GM21447 (cell line): ENCODE measurements at regions not wholly inside any gene's neighbourhood (a gene's known extent, or its start where the extent isn't known, plus 50 kb on each side); places are given as distances from the start of the nearest gene placed in this dataset.
A peak's percentile ranks its signal among the peaks of the same experiment; 100 is the strongest.
"Not testable (repeated sequence)": the region's sequence is repeated elsewhere in the genome, so short reads cannot be mapped to it uniquely, and the experiment has no call there.

Experiments used
- ATAC-seq: cut with Tn5 transposase; IDR thresholded peaks from one replicate; pipeline ENCODE4 v1.9.1; 2021; ENCODE audit not compliant: unreplicated experiment

- ATAC-seq: not testable (repeated sequence)
Measured at GRCh38 chr6:132109752-132110151, 158.6 kb upstream of the CCN2 start.

DNA sequence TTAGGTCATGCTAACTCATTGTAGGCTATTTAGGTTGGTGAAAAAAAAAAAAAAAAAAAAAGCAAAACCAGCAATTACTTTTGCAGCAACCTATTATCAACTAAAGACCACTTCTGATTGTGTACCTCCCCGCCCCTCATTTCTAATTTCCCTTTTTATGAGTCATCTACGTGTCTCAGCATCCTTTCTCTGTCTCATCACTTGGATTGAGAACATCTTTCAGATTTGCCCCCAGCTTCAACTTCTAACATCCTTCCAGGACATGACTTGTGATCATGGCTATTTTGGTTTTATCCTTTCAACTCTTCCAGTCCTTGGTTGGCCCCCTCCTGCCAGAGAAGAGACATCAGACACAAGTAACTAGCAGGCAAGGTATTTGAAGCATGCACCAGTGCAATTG is 156.7 kb upstream of the CCN2 start:
- no peak for ATAC-seq

DNA sequence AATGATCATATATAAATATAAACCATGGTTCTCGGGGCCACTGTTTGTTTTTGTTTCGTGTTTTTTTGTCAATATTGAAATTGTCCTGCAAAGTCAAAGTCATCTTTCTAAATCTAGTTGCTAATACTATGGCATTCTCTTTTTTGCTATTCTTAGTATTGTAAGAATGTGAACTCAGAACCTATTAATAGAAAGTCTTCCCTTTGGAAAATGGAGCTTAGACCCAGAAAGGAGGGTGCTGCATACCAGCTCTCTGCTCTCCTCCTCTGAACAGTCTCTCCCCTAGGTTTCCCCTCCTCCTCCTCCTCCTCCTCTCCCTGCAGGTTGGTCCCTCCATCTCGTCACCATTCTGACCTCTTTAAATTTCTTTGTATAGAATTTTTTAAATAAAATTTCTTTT is 150.4 kb upstream of the CCN2 start:
- no peak for ATAC-seq

- no peak for ATAC-seq
Measured at GRCh38 chr6:132100388-132100990, 149.3 kb upstream of the CCN2 start.

DNA sequence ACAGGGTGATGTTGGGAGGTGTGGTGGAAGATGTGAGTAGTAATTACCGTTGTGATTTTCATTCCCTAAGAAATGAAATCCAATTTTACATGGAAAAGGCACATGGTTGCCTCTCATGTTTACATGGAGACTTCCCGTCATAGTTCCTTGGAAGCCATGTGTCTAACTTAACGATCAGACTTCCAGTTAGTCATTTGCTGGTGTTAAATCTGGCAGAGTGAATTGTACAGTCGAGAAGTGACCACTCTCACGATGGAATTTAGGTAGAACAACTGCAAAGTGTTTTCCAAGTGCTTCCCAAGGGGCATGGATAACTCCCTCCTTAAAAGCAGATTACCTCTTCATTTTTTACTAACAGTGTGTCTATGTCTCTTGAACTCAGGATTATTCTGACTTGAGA is 145.8 kb upstream of the CCN2 start:
- no peak for ATAC-seq

GRCh38 chr6:132096245-132096644 is 145.1 kb upstream of the CCN2 start:
- no peak for ATAC-seq

- ATAC-seq: no peak
Measured at GRCh38 chr6:132089173-132089572, 138.0 kb upstream of the CCN2 start.

DNA sequence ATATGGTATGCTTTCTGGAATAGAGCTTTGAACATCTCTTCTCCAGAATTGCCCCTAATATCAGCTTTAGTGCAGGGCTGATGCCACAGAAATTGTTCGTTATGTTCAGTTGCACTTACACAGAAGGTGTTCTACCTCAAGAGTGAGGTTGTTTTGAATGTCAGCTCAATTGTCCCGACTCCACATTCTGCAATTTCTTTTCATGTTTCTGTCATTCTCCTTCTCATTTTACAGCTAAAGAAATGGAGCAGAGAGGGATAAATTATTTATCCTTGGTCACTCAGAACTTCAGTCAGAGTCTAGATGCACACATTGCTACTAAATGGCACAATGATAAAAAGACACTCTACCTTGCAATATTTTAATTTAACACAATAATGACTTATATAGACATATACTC is 137.0 kb upstream of the CCN2 start:
- no peak for ATAC-seq

DNA sequence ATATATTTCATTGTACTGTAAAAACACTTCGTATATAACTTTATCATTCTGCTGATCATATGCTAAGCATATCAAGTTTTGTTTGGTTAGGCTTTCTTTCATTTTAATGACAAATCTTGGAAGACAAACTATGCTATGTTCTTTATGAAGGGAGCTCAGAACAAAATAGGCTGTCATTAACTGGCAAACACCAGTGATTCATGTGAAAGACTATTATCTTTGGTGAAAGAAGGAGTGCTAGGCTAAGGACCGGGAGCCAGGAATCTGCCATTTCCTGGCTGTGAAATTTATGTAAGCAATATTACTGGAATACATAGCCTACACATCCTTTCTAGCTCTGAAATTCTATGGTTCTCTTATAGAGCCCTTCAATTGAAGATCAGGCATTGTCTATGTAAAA is 136.2 kb upstream of the CCN2 start:
- no peak for ATAC-seq

- no peak for ATAC-seq
Measured at GRCh38 chr6:132085731-132086130, 134.6 kb upstream of the CCN2 start.

- ATAC-seq: peak; percentile 95
Measured at GRCh38 chr6:132084811-132085509, 133.8 kb upstream of the CCN2 start.

GRCh38 chr6:132082421-132082820 is 131.2 kb upstream of the CCN2 start:
- no peak for ATAC-seq

DNA sequence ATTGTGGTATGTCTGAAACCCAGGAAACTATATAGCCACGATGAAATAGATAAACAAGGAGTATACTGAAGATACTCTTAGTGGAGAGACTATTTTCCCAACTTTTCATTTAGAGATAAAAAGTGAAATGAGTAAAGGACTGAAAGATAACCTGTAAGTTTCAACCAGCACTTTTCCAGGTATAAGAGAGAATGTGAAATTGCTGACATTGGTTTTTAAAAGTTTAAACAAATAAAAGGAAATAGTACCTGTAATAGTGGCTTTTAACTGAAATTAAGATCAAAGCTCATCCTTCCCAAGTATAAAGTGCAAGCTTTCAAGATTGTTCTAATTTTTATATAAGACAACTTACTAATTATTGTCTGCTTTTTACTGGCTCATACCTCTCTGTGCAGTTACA is 130.2 kb upstream of the CCN2 start:
- no peak for ATAC-seq

DNA sequence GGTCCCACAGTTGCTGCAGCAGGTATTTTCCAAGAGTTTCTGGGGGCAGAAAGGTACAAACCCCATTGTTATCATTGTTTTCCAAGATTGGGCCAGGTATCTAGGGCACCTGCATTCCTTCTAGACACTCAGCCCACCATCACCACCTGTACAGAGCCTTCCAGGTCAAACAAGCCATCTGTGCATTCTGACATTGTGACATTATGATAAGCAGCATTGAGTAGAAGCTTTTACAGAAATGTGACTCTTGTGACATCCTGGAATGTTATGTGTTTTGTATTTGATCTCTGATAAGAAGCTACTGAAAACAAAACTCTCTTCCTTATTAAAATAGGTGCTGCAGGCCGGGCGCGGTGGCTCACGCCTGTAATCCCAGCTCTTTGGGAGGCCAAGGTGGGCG is 128.1 kb upstream of the CCN2 start:
- ATAC-seq: no peak

DNA sequence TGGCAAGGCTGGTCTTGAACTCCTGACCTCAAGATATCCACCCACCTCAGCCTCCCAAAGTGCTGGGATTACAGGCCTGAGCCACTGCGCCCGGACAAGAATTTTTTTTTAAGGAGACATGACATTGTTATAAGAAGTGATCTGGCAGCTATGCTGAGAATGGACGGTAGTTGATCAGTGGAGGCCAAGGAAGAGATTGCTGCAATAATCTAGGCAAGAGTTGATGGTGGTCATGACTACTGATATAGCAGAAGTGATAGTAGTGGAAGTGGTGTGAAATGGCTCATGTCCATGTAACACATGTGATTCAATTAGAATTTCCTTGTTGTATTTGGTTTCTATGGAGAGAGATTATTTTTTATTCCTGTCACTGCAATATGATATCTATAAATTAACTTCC is 125.3 kb upstream of the CCN2 start:
- no peak for ATAC-seq

GRCh38 chr6:132072831-132073230 is 121.7 kb upstream of the CCN2 start:
- no peak for ATAC-seq

GRCh38 chr6:132072271-132072670 is 121.1 kb upstream of the CCN2 start:
- no peak for ATAC-seq

DNA sequence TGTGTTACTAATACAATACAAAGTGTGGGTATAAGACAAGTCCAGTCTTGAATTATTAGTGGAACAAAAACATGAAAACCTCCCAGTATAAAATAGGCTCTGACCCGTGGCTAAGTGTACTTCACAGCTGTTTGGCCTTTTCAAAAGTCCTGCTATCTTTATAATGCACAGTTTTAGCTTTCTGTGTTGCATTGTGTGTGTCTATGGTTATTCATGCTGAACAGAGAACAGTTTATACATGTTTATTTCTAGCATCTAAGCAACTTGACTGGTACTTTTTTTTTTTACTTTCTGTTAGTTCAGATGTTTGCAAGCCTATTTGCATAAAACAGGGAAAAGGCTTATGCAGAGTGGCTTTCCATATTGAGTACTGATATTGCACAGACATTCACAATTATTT is 119.2 kb upstream of the CCN2 start:
- no peak for ATAC-seq

GRCh38 chr6:132068766-132069165 is 117.6 kb upstream of the CCN2 start:
- ATAC-seq: no peak

GRCh38 chr6:132067286-132067685 is 116.1 kb upstream of the CCN2 start:
- no peak for ATAC-seq

DNA sequence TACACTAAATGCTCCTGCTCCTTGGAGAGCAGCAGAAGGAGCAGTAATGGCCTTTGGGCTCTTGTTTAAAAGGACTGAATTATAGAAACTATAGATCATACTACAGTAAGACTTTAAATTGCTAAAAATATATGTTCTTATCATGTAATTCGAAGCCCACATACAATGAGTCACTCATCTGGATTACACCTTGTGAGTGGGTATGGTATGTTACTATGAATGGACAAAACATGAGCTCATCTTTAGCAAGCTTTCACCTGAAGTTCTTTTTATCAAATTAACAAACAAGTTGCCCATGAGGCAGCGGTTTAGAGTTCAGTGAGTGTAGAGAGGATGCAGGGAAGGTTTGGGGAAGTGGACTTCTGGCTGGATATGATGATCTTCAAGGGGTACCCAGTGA is 114.4 kb upstream of the CCN2 start:
- ATAC-seq: no peak

- ATAC-seq: no peak
Measured at GRCh38 chr6:132063738-132064137, 112.6 kb upstream of the CCN2 start.

DNA sequence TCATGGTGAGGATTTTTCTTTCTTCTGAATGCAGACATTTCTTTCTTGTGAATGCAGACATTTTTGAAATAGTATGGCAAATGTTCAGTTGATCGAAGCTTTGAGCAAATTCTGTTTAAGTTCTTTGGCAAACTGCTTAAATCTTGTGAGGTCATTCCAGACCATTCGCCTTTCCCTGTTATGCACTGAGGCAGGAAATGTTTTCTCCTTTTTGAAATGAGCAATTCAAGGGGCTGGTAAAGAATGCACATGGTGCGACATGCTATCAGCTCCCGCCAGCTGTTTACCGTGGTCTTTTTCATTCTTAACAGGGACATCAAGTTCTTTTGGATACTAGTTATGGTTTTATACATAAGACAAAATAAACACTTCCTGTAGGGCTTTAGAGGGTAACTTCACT is 112.0 kb upstream of the CCN2 start:
- ATAC-seq: no peak
